Left renal cortex interstitium (tissue), 4 donors: ENCODE measurements at regions not wholly inside any gene's neighbourhood (a gene's known extent, or its start where the extent isn't known, plus 50 kb on each side); places are given as distances from the start of the nearest gene placed in this dataset.
A peak's percentile ranks its signal among the peaks of the same experiment; 100 is the strongest.

Experiments
- DNase-seq, 4 donors: peaks; one replicate each; pipeline ENCODE4 v3.0.0-alpha.2; 2013; ENCODE audit warnings: low read depth in 4 of 4, low spot score in 2 of 4, missing footprints in 1 of 4

- peak in 2 of 4 donors; percentile 7 to 10 for DNase-seq
Observed at GRCh38 chr6:97668716-97669115, 385.7 kb upstream of the MMS22L start.

GRCh38 chr6:97669191-97670031 is 386.4 kb upstream of the MMS22L start:
- peak; percentile 2 to 11 (median 8) for DNase-seq

- no peak for DNase-seq
Observed at GRCh38 chr6:97674802-97675201, 391.8 kb upstream of the MMS22L start.

- DNase-seq: no peak
Observed at GRCh38 chr6:97677626-97678025, 394.6 kb upstream of the MMS22L start.

- no peak for DNase-seq
Observed at GRCh38 chr6:97687916-97688315, 404.9 kb upstream of the MMS22L start.

- no peak for DNase-seq
Observed at GRCh38 chr6:97689078-97689754, 406.2 kb upstream of the MMS22L start.

- no peak for DNase-seq
Observed at GRCh38 chr6:97697456-97697855, 414.4 kb upstream of the MMS22L start.

- no peak for DNase-seq
Observed at GRCh38 chr6:97701801-97702200, 418.8 kb upstream of the MMS22L start.

GRCh38 chr6:97702248-97702647 is 419.2 kb upstream of the MMS22L start:
- no peak for DNase-seq

- DNase-seq: no peak
Observed at GRCh38 chr6:97703661-97704060, 420.6 kb upstream of the MMS22L start.

- no peak for DNase-seq
Observed at GRCh38 chr6:97705568-97705967, 422.6 kb upstream of the MMS22L start.

GRCh38 chr6:97712751-97713150 is 429.7 kb upstream of the MMS22L start:
- no peak for DNase-seq

- no peak for DNase-seq
Observed at GRCh38 chr6:97714772-97715171, 431.8 kb upstream of the MMS22L start.

GRCh38 chr6:97717086-97717485 is 434.1 kb upstream of the MMS22L start:
- no peak for DNase-seq

GRCh38 chr6:97726378-97726777 is 443.4 kb upstream of the MMS22L start:
- DNase-seq: peak in 1 of 4 donors; percentile 2

- no peak for DNase-seq
Observed at GRCh38 chr6:97732045-97732444, 449.0 kb upstream of the MMS22L start.

GRCh38 chr6:97757575-97757974 is 474.6 kb upstream of the MMS22L start:
- DNase-seq: no peak

- DNase-seq: no peak
Observed at GRCh38 chr6:97765461-97765860, 482.4 kb upstream of the MMS22L start.

GRCh38 chr6:97771372-97771771 is 488.4 kb upstream of the MMS22L start:
- no peak for DNase-seq

GRCh38 chr6:97775012-97775411 is 492.0 kb upstream of the MMS22L start:
- DNase-seq: no peak

GRCh38 chr6:97778290-97779038 is 495.4 kb upstream of the MMS22L start:
- no peak for DNase-seq
